NCI-H2107 (cell line): ENCODE measurements at regions not wholly inside any gene's neighbourhood (a gene's known extent, or its start where the extent isn't known, plus 50 kb on each side); places are given as distances from the start of the nearest gene placed in this dataset.
"Not testable (repeated sequence)": the region's sequence is repeated elsewhere in the genome, so short reads cannot be mapped to it uniquely, and the experiment has no call there.

Experiments
- DNase-seq: peaks from one replicate; lab custom pipeline; 2025; lab: John Stamatoyannopoulos, UW

- no peak for DNase-seq
Measured at GRCh38 chr7:85423209-85423895, 236.5 kb upstream of the SEMA3D start.

- no peak for DNase-seq
Measured at GRCh38 chr7:85415743-85416142, 228.9 kb upstream of the SEMA3D start.

GRCh38 chr7:85413718-85414117 lies 226.9 kb upstream of the SEMA3D start:
- DNase-seq: no peak

GRCh38 chr7:85412912-85413311 lies 226.1 kb upstream of the SEMA3D start:
- DNase-seq: no peak

GRCh38 chr7:85407391-85407790 lies 220.5 kb upstream of the SEMA3D start:
- DNase-seq: no peak

- no peak for DNase-seq
Measured at GRCh38 chr7:85405016-85405902, 218.4 kb upstream of the SEMA3D start.

- DNase-seq: no peak
Measured at GRCh38 chr7:85396676-85397075, 209.8 kb upstream of the SEMA3D start.

GRCh38 chr7:85392789-85393188 lies 205.9 kb upstream of the SEMA3D start:
- DNase-seq: no peak

GRCh38 chr7:85392326-85392725 lies 205.5 kb upstream of the SEMA3D start:
- DNase-seq: no peak

- no peak for DNase-seq
Measured at GRCh38 chr7:85386460-85386859, 199.6 kb upstream of the SEMA3D start.

GRCh38 chr7:85384392-85384791 lies 197.5 kb upstream of the SEMA3D start:
- DNase-seq: no peak

GRCh38 chr7:85381212-85381611 lies 194.4 kb upstream of the SEMA3D start:
- DNase-seq: no peak

GRCh38 chr7:85376589-85376988 lies 189.7 kb upstream of the SEMA3D start:
- no peak for DNase-seq

GRCh38 chr7:85356916-85357315 lies 170.1 kb upstream of the SEMA3D start:
- no peak for DNase-seq

GRCh38 chr7:85343484-85343883 lies 156.6 kb upstream of the SEMA3D start:
- DNase-seq: no peak

- no peak for DNase-seq
Measured at GRCh38 chr7:85342781-85343180, 155.9 kb upstream of the SEMA3D start.

GRCh38 chr7:85341973-85342372 lies 155.1 kb upstream of the SEMA3D start:
- no peak for DNase-seq

GRCh38 chr7:85341121-85341520 lies 154.3 kb upstream of the SEMA3D start:
- DNase-seq: no peak

- DNase-seq: no peak
Measured at GRCh38 chr7:85336086-85336485, 149.2 kb upstream of the SEMA3D start.

GRCh38 chr7:85335113-85335512 lies 148.3 kb upstream of the SEMA3D start:
- DNase-seq: not testable (repeated sequence)

- DNase-seq: no peak
Measured at GRCh38 chr7:85328456-85328998, 141.7 kb upstream of the SEMA3D start.

- DNase-seq: no peak
Measured at GRCh38 chr7:85324145-85324799, 137.4 kb upstream of the SEMA3D start.

GRCh38 chr7:85322252-85322651 lies 135.4 kb upstream of the SEMA3D start:
- no peak for DNase-seq
